Natural killer cell (primary cell): ENCODE measurements at regions not wholly inside any gene's neighbourhood (a gene's known extent, or its start where the extent isn't known, plus 50 kb on each side); places are given as distances from the start of the nearest gene placed in this dataset.

Source experiments
- ATAC-seq, 3 donors: fragments of 150-1000 bp in 2 of 3; fragments of 200-7000 bp in 1 of 3; cut with Tn5 transposase; 1 replicate in 1 of 3; 2 replicates in 2 of 3; pipeline ENCODE4 v1.10.0; 2021; ENCODE audit warnings: mild to moderate bottlenecking in 2 of 3, moderate library complexity in 2 of 3
- DNase-seq, 2 donors: peaks; one replicate each; pipeline versions ENCODE4 v3.0.0 to v3.0.0-alpha.2; 2013 to 2021; ENCODE audit warnings: mixed read lengths in 1 of 2
- H3K27ac ChIP-seq: one replicate; pipeline ENCODE4 v1.5.1; 2013; ENCODE audit warnings: mild to moderate bottlenecking, low read length
- H3K27me3 ChIP-seq: one replicate; pipeline ENCODE4 v1.6.1; 2013; ENCODE audit warnings: low read length; ENCODE audit not compliant: control insufficient read depth, insufficient read depth
- H3K36me3 ChIP-seq: one replicate; pipeline ENCODE4 v1.6.1; 2013; ENCODE audit warnings: low read length; ENCODE audit not compliant: control insufficient read depth, insufficient read depth
- H3K4me1 ChIP-seq: one replicate; pipeline ENCODE4 v1.6.1; 2013; ENCODE audit warnings: low read length; ENCODE audit not compliant: control insufficient read depth, insufficient read depth
- H3K4me3 ChIP-seq: one replicate; pipeline ENCODE4 v1.5.1; 2013; ENCODE audit warnings: low read length
- H3K9me3 ChIP-seq: one replicate; pipeline ENCODE4 v1.6.1; 2013; ENCODE audit warnings: low read length; ENCODE audit not compliant: control insufficient read depth, insufficient read depth
- H3K27ac Mint-ChIP-seq, 2 donors: one replicate each; pipeline ENCODE4 v1.8.0; 2022; ENCODE audit warnings: mild to moderate bottlenecking in 2 of 2, mixed read lengths in 2 of 2, moderate library complexity in 1 of 2
- H3K27me3 Mint-ChIP-seq, 2 donors: one replicate each; pipeline ENCODE4 v1.8.0; 2022; ENCODE audit warnings: low read depth in 2 of 2, mixed read lengths in 2 of 2
- H3K36me3 Mint-ChIP-seq: one replicate; pipeline ENCODE4 v1.8.0; 2022; ENCODE audit warnings: mixed read lengths
- H3K4me1 Mint-ChIP-seq, 2 donors: one replicate each; pipeline ENCODE4 v1.8.0; 2022; ENCODE audit warnings: mixed read lengths in 2 of 2
- H3K4me3 Mint-ChIP-seq: one replicate; pipeline ENCODE4 v1.8.0; 2022; ENCODE audit warnings: mild to moderate bottlenecking, moderate library complexity, mixed read lengths
- H3K9me3 Mint-ChIP-seq, 2 donors: one replicate each; pipeline ENCODE4 v1.8.0; 2022; ENCODE audit warnings: mixed read lengths in 2 of 2
- CTCF ChIP-seq: fragments of 200-600 bp; IDR thresholded peaks from one replicate; pipeline ENCODE4 v1.8.0; 2022; ENCODE audit warnings: antibody characterized with exemption
- WGBS: methylation state at CpG from one replicate; pipeline ENCODE4 v1.1.7; 2013; ENCODE audit warnings: missing lambda C conversion rate; ENCODE audit not compliant: insufficient coverage; 5-methylcytosine and 5-hydroxymethylcytosine counted together
- intact Hi-C: fragments of 100-400 bp; cut with micrococcal nuclease; formaldehyde crosslinking; loops from one replicate; pipeline ENCODE4 v1.14.2; 2022

- Histone ChIP-seq H3K36me3 (no peaks in the 10 kb centered on the region), H3K9me3 (no peaks in the 10 kb centered on the region), H3K27me3 (no peaks in the 10 kb centered on the region), H3K27ac (no peak overlapping the region), H3K4me1 (no peaks in the 10 kb centered on the region), H3K4me3 (no peak overlapping the region)
- Mint-ChIP-seq H3K4me1 (no peaks in the 10 kb centered on the region), H3K27me3 (no peaks in the 10 kb centered on the region), H3K9me3 (peaks cover 4 to 10% of the 10 kb centered on the region in 2 donors), H3K27ac (no peak overlapping the region), H3K4me3 (no peak overlapping the region), H3K36me3 (no peaks in the 10 kb centered on the region)
- intact Hi-C loops = no loop called here
- DNase-seq = no peak
- ATAC-seq = no peak
- TF ChIP-seq CTCF = no peak
- 65% methylated on average over 1 of the region's 1 CpG for WGBS
Measured at GRCh38 chr1:187961895-187962294, 1133.1 kb downstream of the PLA2G4A start.

GRCh38 chr1:187971851-187972250 lies 1143.1 kb downstream of the PLA2G4A start:
- Mint-ChIP-seq H3K36me3 (no peaks in the 10 kb centered on the region), H3K27ac (no peak overlapping the region), H3K4me3 (no peak overlapping the region), H3K27me3 (no peaks in the 10 kb centered on the region), H3K9me3 (peaks cover 19 to 21% of the 10 kb centered on the region in 2 donors), H3K4me1 (no peaks in the 10 kb centered on the region)
- Histone ChIP-seq H3K4me1 (no peaks in the 10 kb centered on the region), H3K9me3 (no peaks in the 10 kb centered on the region), H3K27ac (no peak overlapping the region), H3K4me3 (no peak overlapping the region), H3K36me3 (no peaks in the 10 kb centered on the region), H3K27me3 (no peaks in the 10 kb centered on the region)
- WGBS = 60% methylated on average over 2 of the region's 2 CpGs
- DNase-seq (no peak), ATAC-seq (no peak)
- intact Hi-C loops = no loop called here
- TF ChIP-seq CTCF = no peak

- Histone ChIP-seq H3K9me3 (no peaks in the 10 kb centered on the region), H3K27me3 (no peaks in the 10 kb centered on the region), H3K27ac (no peak overlapping the region), H3K36me3 (no peaks in the 10 kb centered on the region), H3K4me3 (no peak overlapping the region), H3K4me1 (no peaks in the 10 kb centered on the region)
- Mint-ChIP-seq H3K4me3 (no peak overlapping the region), H3K9me3 (peaks cover 10 to 29% of the 10 kb centered on the region in 2 donors), H3K4me1 (no peaks in the 10 kb centered on the region), H3K36me3 (no peaks in the 10 kb centered on the region), H3K27ac (no peak overlapping the region), H3K27me3 (no peaks in the 10 kb centered on the region)
- no peak for ATAC-seq
- DNase-seq = no peak
- TF ChIP-seq CTCF = no peak
- intact Hi-C loops = no loop called here
Measured at GRCh38 chr1:187977298-187977697, 1148.5 kb downstream of the PLA2G4A start.

GRCh38 chr1:187985145-187985896 lies 1156.6 kb downstream of the PLA2G4A start:
- Mint-ChIP-seq H3K27ac (no peak overlapping the region), H3K36me3 (no peaks in the 10 kb centered on the region), H3K27me3 (no peaks in the 10 kb centered on the region), H3K9me3 (peaks cover 9 to 16% of the 10 kb centered on the region in 2 donors), H3K4me3 (no peak overlapping the region), H3K4me1 (no peaks in the 10 kb centered on the region)
- Histone ChIP-seq H3K4me3 (no peak overlapping the region), H3K27me3 (no peaks in the 10 kb centered on the region), H3K27ac (no peak overlapping the region), H3K36me3 (no peaks in the 10 kb centered on the region), H3K4me1 (no peaks in the 10 kb centered on the region), H3K9me3 (no peaks in the 10 kb centered on the region)
- DNase-seq = no peak
- ATAC-seq = no peak
- no peak for TF ChIP-seq CTCF
- 48% methylated on average over 2 of the region's 4 CpGs for WGBS
- intact Hi-C loops = no loop called here
